ENCODE measurements at regions not wholly inside any gene's neighbourhood (a gene's known extent, or its start where the extent isn't known, plus 50 kb on each side); places are given as distances from the start of the nearest gene placed in this dataset.

DNA sequence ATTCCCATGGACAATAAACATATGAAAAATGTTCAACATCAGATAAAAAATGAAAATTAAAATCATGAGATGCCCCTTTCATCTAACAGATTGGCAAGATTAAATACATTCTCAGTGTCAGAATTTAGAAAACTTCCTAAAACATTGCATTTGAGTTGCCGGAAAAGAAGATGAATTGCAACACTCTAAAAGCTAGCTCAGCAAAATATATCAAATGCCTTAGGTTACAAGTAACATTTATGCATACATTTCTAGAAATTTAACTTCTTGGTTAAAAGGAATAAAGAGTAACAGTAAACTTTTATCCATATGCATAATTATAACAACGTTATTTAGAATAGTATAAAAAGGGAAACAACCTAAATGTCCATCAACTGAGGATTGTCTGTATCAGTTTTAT is 239.0 kb downstream of the PMP22 start:
- no peaks in the 10 kb centered on the region for H3K27me3 ChIP-seq (ENCODE audit: control insufficient read depth in 2 of 2, insufficient read depth in 2 of 2, low read length in 2 of 2)
- no peak overlapping the region for H3K4me3 ChIP-seq (ENCODE audit: low read length in 2 of 2)
- no peak overlapping the region for H3K27ac ChIP-seq (ENCODE audit: low read depth in 2 of 2, low read length in 2 of 2)
- no peaks in the 10 kb centered on the region for H3K9me3 ChIP-seq (ENCODE audit: control insufficient read depth in 2 of 2, low read length in 2 of 2)
- H3K9ac ChIP-seq (ENCODE audit: low read depth in 1 of 2, low read length in 2 of 2) = no peak overlapping the region
- H3K4me1 ChIP-seq (ENCODE audit: control insufficient read depth in 2 of 2, insufficient read depth in 2 of 2, low read length in 2 of 2) = no peaks in the 10 kb centered on the region
- no peaks in the 10 kb centered on the region for H3K36me3 ChIP-seq (ENCODE audit: control insufficient read depth in 2 of 2, insufficient read depth in 2 of 2, low read length in 2 of 2)

DNA sequence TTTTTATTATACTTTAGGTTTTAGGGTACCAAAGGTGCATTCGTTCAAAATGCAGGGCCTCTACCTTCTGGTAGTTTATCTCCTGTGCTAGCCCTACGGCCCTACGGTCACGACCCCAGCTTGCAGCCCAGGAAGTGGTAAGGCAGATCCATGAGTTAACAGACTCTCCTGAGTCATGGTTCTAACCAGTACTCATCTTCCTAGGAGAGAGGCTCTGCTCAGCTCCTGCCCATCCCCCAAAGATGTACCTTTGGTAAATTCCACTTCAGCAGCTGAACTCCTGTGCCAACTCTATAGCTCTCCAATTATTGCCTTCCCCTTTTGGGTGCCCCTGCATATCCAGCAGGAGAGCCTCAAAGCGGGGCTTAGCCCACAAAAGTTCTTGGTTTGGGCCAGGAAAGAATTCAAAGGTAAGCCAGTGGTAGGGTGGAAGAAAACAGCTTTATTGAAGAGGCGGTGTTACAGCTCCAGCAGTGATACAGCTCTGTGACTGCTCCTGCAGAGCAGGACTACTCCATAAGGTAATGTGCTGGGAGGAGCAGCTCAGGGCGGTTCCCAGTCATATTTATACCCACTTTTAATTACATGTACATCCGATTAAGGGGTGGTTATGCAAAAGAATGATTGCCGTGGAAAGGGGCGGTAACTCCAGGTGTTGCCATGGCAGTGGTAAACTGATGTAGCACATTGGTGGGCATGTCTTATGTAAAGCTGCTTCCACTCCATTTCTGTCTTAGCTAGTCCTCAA is 241.4 kb downstream of the PMP22 start:
- H3K9me3 ChIP-seq (ENCODE audit: control insufficient read depth in 2 of 2, low read length in 2 of 2) = no peaks in the 10 kb centered on the region
- H3K4me1 ChIP-seq (ENCODE audit: control insufficient read depth in 2 of 2, insufficient read depth in 2 of 2, low read length in 2 of 2) = no peaks in the 10 kb centered on the region
- H3K36me3 ChIP-seq (ENCODE audit: control insufficient read depth in 2 of 2, insufficient read depth in 2 of 2, low read length in 2 of 2) = no peaks in the 10 kb centered on the region
- H3K4me3 ChIP-seq (ENCODE audit: low read length in 2 of 2) = no peak overlapping the region
- H3K27me3 ChIP-seq (ENCODE audit: control insufficient read depth in 2 of 2, insufficient read depth in 2 of 2, low read length in 2 of 2) = no peaks in the 10 kb centered on the region
- no peak overlapping the region for H3K27ac ChIP-seq (ENCODE audit: low read depth in 2 of 2, low read length in 2 of 2)
- no peak overlapping the region for H3K9ac ChIP-seq (ENCODE audit: low read depth in 1 of 2, low read length in 2 of 2)

DNA sequence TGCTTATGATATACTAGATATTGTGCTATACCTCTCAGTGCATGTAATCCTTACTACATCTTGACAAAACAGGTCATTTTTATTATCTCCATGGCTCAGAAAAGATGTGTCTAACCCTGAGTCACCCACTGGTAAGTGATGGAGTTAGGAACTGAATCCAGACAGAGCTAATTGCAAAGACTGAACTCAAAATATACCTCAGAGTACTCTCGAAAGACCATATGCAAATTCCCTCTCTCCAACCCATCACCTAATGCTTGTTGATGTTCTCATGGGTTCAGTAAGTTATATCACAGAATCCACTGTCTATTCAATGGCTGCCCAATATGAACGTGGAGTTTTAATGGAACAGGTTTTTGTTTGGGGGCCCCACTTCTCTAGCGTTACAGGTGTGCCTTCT is 246.0 kb downstream of the PMP22 start:
- H3K4me3 ChIP-seq (ENCODE audit: low read length in 2 of 2) = no peak overlapping the region
- no peaks in the 10 kb centered on the region for H3K9me3 ChIP-seq (ENCODE audit: control insufficient read depth in 2 of 2, low read length in 2 of 2)
- no peaks in the 10 kb centered on the region for H3K36me3 ChIP-seq (ENCODE audit: control insufficient read depth in 2 of 2, insufficient read depth in 2 of 2, low read length in 2 of 2)
- H3K9ac ChIP-seq (ENCODE audit: low read depth in 1 of 2, low read length in 2 of 2) = no peak overlapping the region
- no peaks in the 10 kb centered on the region for H3K4me1 ChIP-seq (ENCODE audit: control insufficient read depth in 2 of 2, insufficient read depth in 2 of 2, low read length in 2 of 2)
- no peaks in the 10 kb centered on the region for H3K27me3 ChIP-seq (ENCODE audit: control insufficient read depth in 2 of 2, insufficient read depth in 2 of 2, low read length in 2 of 2)
- H3K27ac ChIP-seq (ENCODE audit: low read depth in 2 of 2, low read length in 2 of 2) = no peak overlapping the region

DNA sequence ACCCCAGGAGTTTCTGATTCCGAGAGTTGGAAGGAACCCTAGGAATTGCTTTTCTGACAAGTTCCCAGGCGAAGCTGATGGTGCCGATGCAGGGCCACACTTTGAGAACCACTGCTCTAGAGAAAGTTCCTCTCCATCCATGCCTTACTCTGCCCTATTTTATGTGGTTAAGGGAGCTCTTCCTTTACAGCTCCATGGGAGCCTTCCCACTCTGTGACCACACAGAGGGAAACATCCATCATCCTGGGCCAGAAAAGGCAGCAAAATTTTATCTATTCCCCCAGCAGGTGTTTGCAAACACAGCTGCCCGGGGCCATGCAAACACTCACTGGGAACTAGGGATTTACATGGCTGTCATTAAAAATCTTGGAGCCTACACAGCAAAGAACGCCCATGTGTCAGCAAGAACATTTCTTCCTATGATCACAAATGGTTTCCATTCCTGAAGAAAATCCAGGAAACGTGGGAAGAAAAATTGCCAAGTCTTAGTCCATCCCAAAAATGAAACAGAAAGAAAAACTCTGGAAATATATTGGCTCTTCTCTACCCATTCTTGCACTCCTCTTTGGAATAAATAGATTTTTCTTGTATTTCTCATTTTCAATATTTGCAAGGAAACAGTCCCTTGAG is 252.7 kb downstream of the PMP22 start:
- Histone ChIP-seq H3K9ac (ENCODE audit: low read depth in 1 of 2, low read length in 2 of 2) (no peak overlapping the region), H3K4me3 (ENCODE audit: low read length in 2 of 2) (no peak overlapping the region), H3K4me1 (ENCODE audit: control insufficient read depth in 2 of 2, insufficient read depth in 2 of 2, low read length in 2 of 2) (no peaks in the 10 kb centered on the region), H3K27me3 (ENCODE audit: control insufficient read depth in 2 of 2, insufficient read depth in 2 of 2, low read length in 2 of 2) (no peaks in the 10 kb centered on the region), H3K9me3 (ENCODE audit: control insufficient read depth in 2 of 2, low read length in 2 of 2) (no peaks in the 10 kb centered on the region), H3K36me3 (ENCODE audit: control insufficient read depth in 2 of 2, insufficient read depth in 2 of 2, low read length in 2 of 2) (no peaks in the 10 kb centered on the region), H3K27ac (ENCODE audit: low read depth in 2 of 2, low read length in 2 of 2) (no peak overlapping the region)

DNA sequence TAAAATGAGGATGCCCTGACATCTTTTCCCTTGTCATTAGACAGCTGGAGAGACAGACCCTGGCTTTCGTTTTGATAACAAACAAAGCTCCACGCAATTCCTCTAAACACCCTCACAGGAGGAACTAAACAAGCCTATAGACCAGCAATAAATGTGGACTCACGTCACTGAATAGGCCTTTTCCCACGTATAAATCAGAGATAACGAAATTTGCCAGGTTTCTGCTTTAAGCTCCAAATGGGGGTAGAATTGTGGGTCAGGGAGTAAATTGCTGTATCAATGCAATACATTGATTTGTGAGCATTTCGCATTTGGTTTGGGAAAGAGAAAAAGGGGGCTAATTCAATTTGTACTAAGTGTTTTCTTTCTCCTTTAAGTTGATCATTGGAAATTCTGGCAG is 256.0 kb downstream of the PMP22 start:
- Histone ChIP-seq H3K27ac (ENCODE audit: low read depth in 2 of 2, low read length in 2 of 2) (no peak overlapping the region), H3K9ac (ENCODE audit: low read depth in 1 of 2, low read length in 2 of 2) (no peak overlapping the region), H3K27me3 (ENCODE audit: control insufficient read depth in 2 of 2, insufficient read depth in 2 of 2, low read length in 2 of 2) (no peaks in the 10 kb centered on the region), H3K9me3 (ENCODE audit: control insufficient read depth in 2 of 2, low read length in 2 of 2) (no peaks in the 10 kb centered on the region), H3K36me3 (ENCODE audit: control insufficient read depth in 2 of 2, insufficient read depth in 2 of 2, low read length in 2 of 2) (no peaks in the 10 kb centered on the region), H3K4me1 (ENCODE audit: control insufficient read depth in 2 of 2, insufficient read depth in 2 of 2, low read length in 2 of 2) (no peaks in the 10 kb centered on the region), H3K4me3 (ENCODE audit: low read length in 2 of 2) (no peak overlapping the region)

DNA sequence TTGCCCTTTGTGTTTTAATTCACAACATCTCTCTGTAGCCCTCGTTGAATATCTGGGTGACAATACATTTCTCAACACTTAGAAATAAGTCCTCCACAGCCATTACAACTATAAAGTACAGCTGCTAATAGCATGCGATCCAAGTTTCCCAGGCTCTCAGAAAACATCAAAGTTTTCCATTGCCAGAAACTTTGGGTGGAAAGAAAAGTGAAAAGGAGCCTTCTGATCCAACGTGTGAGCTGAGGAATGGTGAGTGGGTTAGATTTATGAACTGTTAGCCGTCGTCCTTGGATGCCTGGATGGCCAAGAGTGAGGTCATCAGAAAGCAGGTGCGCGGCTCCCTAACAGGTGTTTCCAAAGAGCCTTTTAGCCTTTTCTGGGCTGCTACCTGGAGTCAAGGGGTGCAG is 258.0 kb downstream of the PMP22 start:
- no peak overlapping the region for H3K27ac ChIP-seq (ENCODE audit: low read depth in 2 of 2, low read length in 2 of 2)
- no peaks in the 10 kb centered on the region for H3K27me3 ChIP-seq (ENCODE audit: control insufficient read depth in 2 of 2, insufficient read depth in 2 of 2, low read length in 2 of 2)
- no peaks in the 10 kb centered on the region for H3K9me3 ChIP-seq (ENCODE audit: control insufficient read depth in 2 of 2, low read length in 2 of 2)
- H3K36me3 ChIP-seq (ENCODE audit: control insufficient read depth in 2 of 2, insufficient read depth in 2 of 2, low read length in 2 of 2) = no peaks in the 10 kb centered on the region
- no peak overlapping the region for H3K9ac ChIP-seq (ENCODE audit: low read depth in 1 of 2, low read length in 2 of 2)
- H3K4me3 ChIP-seq (ENCODE audit: low read length in 2 of 2) = no peak overlapping the region
- H3K4me1 ChIP-seq (ENCODE audit: control insufficient read depth in 2 of 2, insufficient read depth in 2 of 2, low read length in 2 of 2) = no peaks in the 10 kb centered on the region

DNA sequence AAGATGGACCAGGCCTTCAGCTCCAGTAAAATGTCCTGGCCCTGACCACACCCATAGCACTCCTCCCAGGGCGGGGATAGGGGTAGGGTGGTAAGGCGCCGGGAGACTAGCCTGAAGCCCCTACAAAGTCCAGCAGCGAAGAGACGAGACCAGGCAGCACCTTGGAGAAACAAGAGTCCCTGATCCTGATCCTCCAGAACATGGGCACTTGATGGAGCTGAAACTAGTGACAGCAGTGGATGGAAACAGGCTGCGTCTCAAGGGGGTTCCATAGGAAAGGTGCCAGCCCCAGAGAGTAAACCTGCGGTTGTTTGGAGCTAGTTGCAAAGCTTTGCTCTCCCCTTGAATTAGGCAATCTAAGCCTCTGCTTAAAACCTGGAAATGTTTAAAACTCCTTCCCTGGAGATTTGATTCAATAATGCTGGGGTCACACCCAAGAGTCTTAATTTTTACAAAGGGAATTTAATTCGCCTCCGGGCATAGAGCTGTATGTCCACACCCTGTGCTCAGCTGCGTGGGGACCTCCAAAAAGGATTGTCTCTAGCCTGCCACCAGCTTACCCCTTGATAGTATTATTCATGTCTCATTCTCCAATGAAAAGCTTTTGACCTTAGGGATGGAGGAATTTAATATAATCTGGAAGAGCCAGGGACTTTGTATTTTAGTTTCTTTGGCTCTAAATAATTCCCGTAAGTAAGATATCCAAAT is 258.6 kb downstream of the PMP22 start:
- Histone ChIP-seq H3K27ac (ENCODE audit: low read depth in 2 of 2, low read length in 2 of 2) (no peak overlapping the region), H3K9me3 (ENCODE audit: control insufficient read depth in 2 of 2, low read length in 2 of 2) (no peaks in the 10 kb centered on the region), H3K4me1 (ENCODE audit: control insufficient read depth in 2 of 2, insufficient read depth in 2 of 2, low read length in 2 of 2) (no peaks in the 10 kb centered on the region), H3K4me3 (ENCODE audit: low read length in 2 of 2) (no peak overlapping the region), H3K9ac (ENCODE audit: low read depth in 1 of 2, low read length in 2 of 2) (no peak overlapping the region), H3K36me3 (ENCODE audit: control insufficient read depth in 2 of 2, insufficient read depth in 2 of 2, low read length in 2 of 2) (no peaks in the 10 kb centered on the region), H3K27me3 (ENCODE audit: control insufficient read depth in 2 of 2, insufficient read depth in 2 of 2, low read length in 2 of 2) (no peaks in the 10 kb centered on the region)

DNA sequence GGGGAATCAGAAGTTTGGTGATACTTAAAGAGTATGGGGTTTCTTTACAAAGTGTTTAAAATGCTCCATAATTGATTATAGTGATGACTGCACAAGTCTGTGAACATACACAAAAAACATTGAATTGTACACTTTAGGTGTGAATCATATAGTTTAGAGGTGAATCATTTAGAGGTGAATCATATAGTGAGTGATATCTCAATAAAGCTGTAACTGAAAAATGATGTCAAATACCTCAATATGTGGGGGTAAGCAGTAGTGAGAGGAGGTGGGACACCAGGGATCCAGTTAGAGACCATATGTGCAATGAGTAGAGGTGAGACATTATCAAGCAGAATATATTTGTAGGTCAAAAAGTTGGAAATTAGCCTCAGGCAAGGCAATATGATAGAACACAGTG is 264.5 kb downstream of the PMP22 start:
- Histone ChIP-seq H3K4me3 (ENCODE audit: low read length in 2 of 2) (no peak overlapping the region), H3K36me3 (ENCODE audit: control insufficient read depth in 2 of 2, insufficient read depth in 2 of 2, low read length in 2 of 2) (no peaks in the 10 kb centered on the region), H3K4me1 (ENCODE audit: control insufficient read depth in 2 of 2, insufficient read depth in 2 of 2, low read length in 2 of 2) (no peaks in the 10 kb centered on the region), H3K27ac (ENCODE audit: low read depth in 2 of 2, low read length in 2 of 2) (no peak overlapping the region), H3K9me3 (ENCODE audit: control insufficient read depth in 2 of 2, low read length in 2 of 2) (no peaks in the 10 kb centered on the region), H3K27me3 (ENCODE audit: control insufficient read depth in 2 of 2, insufficient read depth in 2 of 2, low read length in 2 of 2) (no peaks in the 10 kb centered on the region), H3K9ac (ENCODE audit: low read depth in 1 of 2, low read length in 2 of 2) (no peak overlapping the region)

DNA sequence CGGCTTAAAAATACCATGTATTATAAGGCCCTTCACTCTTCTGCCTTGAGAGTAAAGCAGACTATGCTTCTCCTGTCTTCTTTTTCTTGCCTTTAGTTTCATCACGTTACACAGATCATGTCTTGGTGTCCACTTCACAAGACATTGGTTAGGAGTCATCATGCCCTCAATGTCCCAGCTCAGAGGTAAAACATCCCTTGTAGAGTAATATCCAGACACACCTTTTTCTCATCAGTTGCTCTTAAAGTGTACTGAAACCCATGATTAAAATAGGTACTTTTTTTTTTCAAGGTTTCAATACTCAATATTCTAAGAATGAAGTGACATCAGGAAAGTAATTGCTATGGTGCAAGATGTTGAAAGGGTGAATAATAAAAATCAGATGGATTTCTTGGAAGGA is 267.8 kb downstream of the PMP22 start:
- H3K4me1 ChIP-seq (ENCODE audit: control insufficient read depth in 2 of 2, insufficient read depth in 2 of 2, low read length in 2 of 2) = no peaks in the 10 kb centered on the region
- no peaks in the 10 kb centered on the region for H3K36me3 ChIP-seq (ENCODE audit: control insufficient read depth in 2 of 2, insufficient read depth in 2 of 2, low read length in 2 of 2)
- H3K9me3 ChIP-seq (ENCODE audit: control insufficient read depth in 2 of 2, low read length in 2 of 2) = no peaks in the 10 kb centered on the region
- H3K27me3 ChIP-seq (ENCODE audit: control insufficient read depth in 2 of 2, insufficient read depth in 2 of 2, low read length in 2 of 2) = no peaks in the 10 kb centered on the region
- H3K4me3 ChIP-seq (ENCODE audit: low read length in 2 of 2) = no peak overlapping the region
- no peak overlapping the region for H3K9ac ChIP-seq (ENCODE audit: low read depth in 1 of 2, low read length in 2 of 2)
- H3K27ac ChIP-seq (ENCODE audit: low read depth in 2 of 2, low read length in 2 of 2) = no peak overlapping the region

DNA sequence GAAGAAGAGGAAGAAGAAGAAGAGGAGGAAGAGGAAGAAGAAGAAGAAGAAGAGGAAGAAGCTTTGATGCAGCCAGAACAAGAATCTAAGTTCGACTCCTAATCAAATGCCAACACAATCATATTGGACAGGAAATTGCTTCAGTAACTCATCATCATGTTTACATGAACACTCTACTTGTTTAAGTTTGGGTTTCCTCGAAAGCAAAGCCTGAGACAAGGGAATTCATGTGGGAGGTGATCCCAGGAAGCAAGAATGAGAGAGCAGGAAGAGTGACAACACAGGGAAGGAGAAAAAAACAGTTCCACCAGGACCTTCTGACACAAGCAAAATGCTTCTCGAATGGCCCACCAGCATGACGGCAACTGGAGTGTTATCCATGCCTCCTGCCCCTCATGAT is 279.0 kb downstream of the PMP22 start:
- Histone ChIP-seq H3K36me3 (ENCODE audit: control insufficient read depth in 2 of 2, insufficient read depth in 2 of 2, low read length in 2 of 2) (no peaks in the 10 kb centered on the region), H3K27ac (ENCODE audit: low read depth in 2 of 2, low read length in 2 of 2) (no peak overlapping the region), H3K9me3 (ENCODE audit: control insufficient read depth in 2 of 2, low read length in 2 of 2) (no peaks in the 10 kb centered on the region)

More for the DNA sequence above, 279.0 kb downstream of the PMP22 start:
- no peak overlapping the region for H3K4me3 ChIP-seq (ENCODE audit: low read length in 2 of 2)
- H3K4me1 ChIP-seq (ENCODE audit: control insufficient read depth in 2 of 2, insufficient read depth in 2 of 2, low read length in 2 of 2) = no peaks in the 10 kb centered on the region
- no peak overlapping the region for H3K9ac ChIP-seq (ENCODE audit: low read depth in 1 of 2, low read length in 2 of 2)
- no peaks in the 10 kb centered on the region for H3K27me3 ChIP-seq (ENCODE audit: control insufficient read depth in 2 of 2, insufficient read depth in 2 of 2, low read length in 2 of 2)
